22Rv1 (cell line): ENCODE measurements at regions not wholly inside any gene's neighbourhood (a gene's known extent, or its start where the extent isn't known, plus 50 kb on each side); places are given as distances from the start of the nearest gene placed in this dataset.

Experiments
- ZFX ChIP-seq: fragments of 450-650 bp; IDR thresholded peaks from 2 replicates; pipeline ENCODE4 v1.6.1; 2017; ENCODE audit warnings: antibody characterized with exemption, borderline replicate concordance
- TF ChIP-seq, protein P1 (sequence below): fragments of 450-650 bp; IDR thresholded peaks from 2 replicates; pipeline ENCODE4 v1.5.1; 2017; ENCODE audit warnings: mild to moderate bottlenecking

DNA sequence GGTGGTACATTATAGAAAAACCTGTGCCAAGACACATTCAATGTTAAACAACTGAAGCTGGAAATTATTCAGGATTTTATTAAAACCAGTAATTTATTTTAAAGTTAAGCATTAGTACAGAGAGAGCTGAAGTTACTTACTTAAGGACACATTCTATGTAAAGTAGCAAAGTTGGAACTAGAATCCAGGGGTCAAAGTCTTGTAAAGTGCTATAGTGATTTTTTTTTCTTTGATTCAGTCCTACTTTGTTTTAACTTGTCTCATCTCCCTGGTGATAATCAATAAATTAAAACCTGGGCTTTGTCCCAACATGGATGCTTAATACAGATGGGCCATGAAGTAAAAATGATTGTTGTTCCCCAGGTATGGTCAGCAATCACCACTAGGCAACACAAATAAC lies 1271.8 kb upstream of the CHAC2 start:
- TF ChIP-seq, protein P1, sequence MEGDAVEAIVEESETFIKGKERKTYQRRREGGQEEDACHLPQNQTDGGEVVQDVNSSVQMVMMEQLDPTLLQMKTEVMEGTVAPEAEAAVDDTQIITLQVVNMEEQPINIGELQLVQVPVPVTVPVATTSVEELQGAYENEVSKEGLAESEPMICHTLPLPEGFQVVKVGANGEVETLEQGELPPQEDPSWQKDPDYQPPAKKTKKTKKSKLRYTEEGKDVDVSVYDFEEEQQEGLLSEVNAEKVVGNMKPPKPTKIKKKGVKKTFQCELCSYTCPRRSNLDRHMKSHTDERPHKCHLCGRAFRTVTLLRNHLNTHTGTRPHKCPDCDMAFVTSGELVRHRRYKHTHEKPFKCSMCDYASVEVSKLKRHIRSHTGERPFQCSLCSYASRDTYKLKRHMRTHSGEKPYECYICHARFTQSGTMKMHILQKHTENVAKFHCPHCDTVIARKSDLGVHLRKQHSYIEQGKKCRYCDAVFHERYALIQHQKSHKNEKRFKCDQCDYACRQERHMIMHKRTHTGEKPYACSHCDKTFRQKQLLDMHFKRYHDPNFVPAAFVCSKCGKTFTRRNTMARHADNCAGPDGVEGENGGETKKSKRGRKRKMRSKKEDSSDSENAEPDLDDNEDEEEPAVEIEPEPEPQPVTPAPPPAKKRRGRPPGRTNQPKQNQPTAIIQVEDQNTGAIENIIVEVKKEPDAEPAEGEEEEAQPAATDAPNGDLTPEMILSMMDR = no peak
- no peak for TF ChIP-seq ZFX
